K562 (cell line): ENCODE measurements at regions not wholly inside any gene's neighbourhood (a gene's known extent, or its start where the extent isn't known, plus 50 kb on each side); places are given as distances from the start of the nearest gene placed in this dataset.

Source experiments
- ATAC-seq: fragments of 200-7000 bp; cut with Tn5 transposase; 3 replicates; pipeline ENCODE4 v1.9.1; 2020; ENCODE audit warnings: moderate library complexity
- BruUV-seq: library from RNA; stranded (reverse); fragments of 400-500 nt; replicated peaks from 2 replicates; lab custom pipeline; 2021; lab: Mats Ljungman, UMichigan
- CTCF ChIA-PET: fragments of 300-600 bp; formaldehyde crosslinking; extraction: SDS; loops from one replicate; lab custom pipeline; 2021; ENCODE audit warnings: low intra/inter-chr PET ratio; lab: Yijun Ruan, JAX
- POLR2A ChIA-PET: fragments of 300-600, 350-650 bp; sonication (Branson Sonifier 250); formaldehyde crosslinking; extraction: SDS; loops from one replicate; lab custom pipeline; 2021; ENCODE audit warnings: antibody characterized with exemption, inconsistent platforms; lab: Yijun Ruan, JAX
- DNase-seq, 4 experiments: peaks; one replicate each; pipeline versions ENCODE4 v3.0.0 to v3.0.0-alpha.2; 2011 to 2018; ENCODE audit warnings: low spot score in 3 of 4, mixed read lengths in 3 of 4; ENCODE audit errors: extremely low read depth in 1 of 4
- FAIRE-seq: peaks from 2 replicates; lab custom pipeline; 2011; peaks lifted over from hg19 to GRCh38; lab: Jason Lieb, UNC
- H2AFZ ChIP-seq: 2 replicates; pipeline ENCODE4 v1.6.0; 2011; ENCODE audit warnings: low read depth, low read length, control low read depth, inconsistent platforms
- H3K27ac ChIP-seq: fragments of 200-600 bp; 3 replicates; pipeline ENCODE4 v1.8.0; 2011; ENCODE audit warnings: low read depth, mild to moderate bottlenecking, control low read depth, inconsistent platforms, low read length, moderate library complexity, mixed read lengths; ENCODE audit errors: extremely low read depth
- H3K27me3 ChIP-seq, 2 experiments: fragments of 300-600 bp in 1 of 2; 2 replicates in 1 of 2; 3 replicates in 1 of 2; pipeline versions ENCODE4 v1.6.0 to v1.8.0; 2011; ENCODE audit warnings: inconsistent platforms in 2 of 2, low read length in 2 of 2, mild to moderate bottlenecking in 1 of 2, mixed read lengths in 1 of 2, moderate library complexity in 1 of 2; ENCODE audit not compliant: control insufficient read depth in 2 of 2, insufficient read depth in 2 of 2
- H3K36me3 ChIP-seq: fragments of 300-600 bp; 3 replicates; pipeline ENCODE4 v1.8.0; 2011; ENCODE audit warnings: mild to moderate bottlenecking, low read length, inconsistent platforms; ENCODE audit not compliant: control insufficient read depth, insufficient read depth
- H3K4me1 ChIP-seq, 2 experiments: fragments of 200-600 bp in 1 of 2; replicated peaks in 1 of 2; 2 replicates in 1 of 2; 3 replicates in 1 of 2; pipeline versions ENCODE4 v1.5.1 to v1.8.0; 2011; ENCODE audit warnings: inconsistent platforms in 2 of 2, low read length in 2 of 2, mild to moderate bottlenecking in 1 of 2, mixed read lengths in 1 of 2, moderate library complexity in 1 of 2; ENCODE audit not compliant: control insufficient read depth in 2 of 2, insufficient read depth in 2 of 2
- H3K4me2 ChIP-seq: 2 replicates; pipeline ENCODE4 v1.6.1; 2011; ENCODE audit warnings: low read length, control low read depth, inconsistent platforms, mixed read lengths; ENCODE audit not compliant: insufficient read depth
- H3K4me3 ChIP-seq: fragments of 200-600 bp; sonication (generic), shearing (Covaris generic); 2 replicates; pipeline ENCODE4 v1.5.1; 2016; ENCODE audit warnings: control low read depth, inconsistent platforms
- H3K79me2 ChIP-seq: fragments of 200-600 bp; 3 replicates; pipeline ENCODE4 v1.8.0; 2011; ENCODE audit warnings: low read length, inconsistent platforms; ENCODE audit not compliant: control insufficient read depth, insufficient read depth
- H3K9ac ChIP-seq, 2 experiments: 2 replicates each; pipeline versions ENCODE4 v1.6.0 to v1.6.1; 2011; ENCODE audit warnings: low read depth in 2 of 2, low read length in 2 of 2, control low read depth in 1 of 2, inconsistent platforms in 1 of 2, mild to moderate bottlenecking in 1 of 2, mixed read lengths in 1 of 2; ENCODE audit not compliant: insufficient read depth in 1 of 2
- H3K9me1 ChIP-seq: one replicate; pipeline ENCODE4 v1.6.0; 2011; ENCODE audit warnings: inconsistent platforms, mild to moderate bottlenecking, low read length, moderate library complexity; ENCODE audit not compliant: control insufficient read depth, insufficient read depth
- H3K9me3 ChIP-seq: replicated peaks from 2 replicates; pipeline ENCODE4 v1.5.1; 2011; ENCODE audit warnings: low read depth, low read length, inconsistent platforms; ENCODE audit not compliant: control insufficient read depth, insufficient read depth
- H4K20me1 ChIP-seq: replicated peaks from 2 replicates; pipeline ENCODE4 v1.6.1; 2011; ENCODE audit warnings: low read length, inconsistent platforms, mixed read lengths; ENCODE audit not compliant: control insufficient read depth, insufficient read depth
- ARID2 ChIP-seq: fragments of 450-650 bp; IDR thresholded peaks from 2 replicates; pipeline ENCODE4 v1.6.1; 2017; ENCODE audit warnings: antibody characterized with exemption, mild to moderate bottlenecking
- BACH1 ChIP-seq: fragments of 200-800 bp; sonication (Bioruptor generic); IDR thresholded peaks from 2 replicates; pipeline ENCODE4 v1.6.1; 2016; ENCODE audit warnings: missing genetic modification characterization, missing compliant biosample characterization
- FOXJ3 ChIP-seq: sonication (generic); formaldehyde crosslinking; IDR thresholded peaks from 2 replicates; pipeline ENCODE4 v1.4.0; 2020; ENCODE audit warnings: mild to moderate bottlenecking, missing genetic modification reagents
- GABPB1 ChIP-seq: sonication (generic); formaldehyde crosslinking; IDR thresholded peaks from 2 replicates; pipeline ENCODE4 v1.8.0; 2022; ENCODE audit warnings: mild to moderate bottlenecking, missing genetic modification reagents
- HDAC2 ChIP-seq: fragments of 450-650 bp; IDR thresholded peaks from 2 replicates; pipeline ENCODE4 v1.6.1; 2016; ENCODE audit warnings: mild to moderate bottlenecking
- HDAC8 ChIP-seq: fragments of 450-650 bp; IDR thresholded peaks from 2 replicates; pipeline ENCODE4 v1.6.1; 2016; ENCODE audit warnings: mild to moderate bottlenecking, missing genetic modification characterization, moderate library complexity, missing compliant biosample characterization
- MEF2A ChIP-seq: IDR thresholded peaks from 2 replicates; pipeline ENCODE4 v1.6.1; 2011; ENCODE audit warnings: low read depth, mild to moderate bottlenecking, low read length, moderate library complexity; ENCODE audit not compliant: control insufficient read depth
- MEF2D ChIP-seq: conservative IDR thresholded peaks from 2 replicates; pipeline ENCODE4 v1.6.1; 2016; ENCODE audit warnings: low read depth, missing genetic modification characterization, missing compliant biosample characterization
- NFIC ChIP-seq: fragments of 450-650 bp; IDR thresholded peaks from 2 replicates; pipeline ENCODE4 v1.6.1; 2017; ENCODE audit warnings: mild to moderate bottlenecking, inconsistent platforms
- PCBP2 ChIP-seq: fragments of 200-400 bp; formaldehyde crosslinking; IDR thresholded peaks from 2 replicates; pipeline ENCODE4 v1.6.1; 2018; ENCODE audit warnings: low read length, low read depth, mild to moderate bottlenecking, moderate library complexity; ENCODE audit not compliant: poor library complexity, severe bottlenecking
- SREBF2 ChIP-seq: sonication (generic); formaldehyde crosslinking; IDR thresholded peaks from 2 replicates; pipeline ENCODE4 v1.4.0; 2020; ENCODE audit warnings: mild to moderate bottlenecking, missing genetic modification reagents
- SRSF7 ChIP-seq: fragments of 200-400 bp; formaldehyde crosslinking; optimal IDR thresholded peaks from 2 replicates; pipeline ENCODE3; 2017; ENCODE audit warnings: mild to moderate bottlenecking, low read depth, low read length
- TAF9B ChIP-seq: fragments of 450-650 bp; IDR thresholded peaks from 2 replicates; pipeline ENCODE4 v1.6.1; 2018; ENCODE audit warnings: mild to moderate bottlenecking; ENCODE audit not compliant: partially characterized antibody
- TFAM ChIP-seq: fragments of 250-450 bp; sonication (Bioruptor Pico); conservative IDR thresholded peaks from 2 replicates; pipeline ENCODE4 v1.5.0; 2021; ENCODE audit warnings: mild to moderate bottlenecking, moderate library complexity
- ZNF239 ChIP-seq: fragments of 250-450 bp; sonication (Bioruptor Pico); IDR thresholded peaks from 2 replicates; pipeline ENCODE4 v1.4.0; 2020; ENCODE audit warnings: mild to moderate bottlenecking
- ZNF324 ChIP-seq: fragments of 250-450 bp; sonication (Bioruptor Pico); IDR thresholded peaks from 2 replicates; pipeline ENCODE4 v1.4.0; 2020; ENCODE audit warnings: mild to moderate bottlenecking
- ZNF644 ChIP-seq: fragments of 200-800 bp; sonication (Bioruptor generic); IDR thresholded peaks from 2 replicates; pipeline ENCODE4 v1.6.1; 2016; ENCODE audit warnings: low read depth, missing genetic modification characterization, missing compliant biosample characterization
- ZNF668 ChIP-seq: fragments of 250-450 bp; sonication (Bioruptor Pico); IDR thresholded peaks from 2 replicates; pipeline ENCODE4 v1.8.0; 2022; ENCODE audit warnings: mild to moderate bottlenecking, inconsistent platforms
- WGBS: fragments of 100-300 bp; shearing (Covaris generic); methylation state at CpG from one replicate; pipeline ENCODE4 v1.1.6; 2016; ENCODE audit warnings: low coverage, mixed read lengths; ENCODE audit not compliant: insufficient coverage; ENCODE audit errors: missing lambda C conversion rate; 5-methylcytosine and 5-hydroxymethylcytosine counted together
- in situ Hi-C: fragments of 300-500 bp; cut with MboI; formaldehyde crosslinking; loops from 4 replicates; pipeline ENCODE4 v1.15.0; 2018; ENCODE audit warnings: inconsistent platforms, mixed read lengths
- intact Hi-C: fragments of 100-400 bp; cut with micrococcal nuclease; formaldehyde crosslinking; loops from 2 replicates; pipeline ENCODE4 v1.14.2; 2022
- TF ChIP-seq, protein P1 (sequence below): fragments of 250-450 bp; sonication (Bioruptor Pico); IDR thresholded peaks from 2 replicates; pipeline ENCODE4 v1.5.0; 2021; ENCODE audit warnings: mild to moderate bottlenecking, borderline replicate concordance
- TF ChIP-seq, protein P2 (sequence below): IDR thresholded peaks from 2 replicates; pipeline ENCODE4 v1.6.1; 2014; ENCODE audit warnings: antibody characterized with exemption
- TF ChIP-seq, protein P3 (sequence below): fragments of 250-450 bp; sonication (Bioruptor Pico); IDR thresholded peaks from 2 replicates; pipeline ENCODE4 v1.5.0; 2021

DNA sequence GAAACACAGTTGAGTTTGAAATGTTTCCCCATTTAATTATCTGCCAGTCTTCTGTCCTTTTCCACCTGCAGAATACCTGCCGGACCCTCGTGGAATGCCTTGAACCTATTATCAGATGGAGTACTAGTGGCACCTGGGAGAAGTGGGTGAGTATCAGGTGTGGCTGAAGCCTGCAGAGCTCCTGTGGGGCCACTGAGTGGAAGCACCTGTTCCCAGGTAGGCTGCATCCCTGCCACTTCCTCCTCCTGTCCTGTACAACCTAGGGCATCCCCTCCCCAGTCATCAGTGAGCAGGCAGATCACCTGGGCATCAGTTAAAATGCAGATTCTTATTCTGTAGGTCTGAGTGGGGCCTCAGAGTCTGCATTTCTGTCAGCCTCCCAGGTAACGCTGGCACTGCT lies 80.8 kb upstream of the BZW1 start (continued):
- TF ChIP-seq ZNF239 = no peak
- TF ChIP-seq ZNF644 = no peak

DNA sequence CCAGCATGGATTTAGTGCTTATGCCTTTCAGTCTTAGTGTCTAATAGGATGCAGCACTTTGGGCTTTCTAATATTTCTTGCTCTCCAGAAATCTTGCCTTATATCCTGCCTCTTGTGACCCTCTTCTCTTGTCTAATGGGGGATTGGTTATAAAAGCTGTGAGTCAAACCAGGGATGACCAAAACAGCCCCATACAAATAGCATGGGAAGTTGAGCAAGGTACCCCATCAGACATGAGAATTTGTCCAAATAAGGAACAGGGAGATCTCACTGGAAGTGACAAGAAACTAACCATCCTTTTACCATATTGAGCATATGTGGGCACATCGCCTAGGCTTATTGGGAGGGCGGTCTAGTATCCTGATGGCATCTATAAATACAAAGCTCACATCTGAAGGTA lies 78.8 kb upstream of the BZW1 start:
- Histone ChIP-seq H3K9ac (no peak overlapping the region), H2AFZ (no peak overlapping the region), H3K4me2 (no peak overlapping the region), H3K79me2 (no peaks in the 10 kb centered on the region), H3K4me3 (no peak overlapping the region), H3K4me1 (no peaks in the 10 kb centered on the region), H3K36me3 (no peaks in the 10 kb centered on the region), H3K9me1 (no peaks in the 10 kb centered on the region), H3K27me3 (peaks cover 0 to 5% of the 10 kb centered on the region in 2 experiments; a peak in 2 of 5 replicates), H4K20me1 (no peaks in the 10 kb centered on the region), H3K27ac (no peak overlapping the region), H3K9me3 (no peaks in the 10 kb centered on the region)
- POLR2A ChIA-PET = no interaction called here
- TF ChIP-seq TFAM (CRISPR knock-in tag) (no peak), PCBP2 (no peak), SRSF7 (no peak), HDAC8 (tag) (no peak), ZNF324 (CRISPR knock-in tag) (no peak), TAF9B (no peak), ARID2 (no peak), SREBF2 (no peak), MEF2D (no peak), GABPB1 (CRISPR knock-in tag) (no peak), MEF2A (no peak), FOXJ3 (CRISPR knock-in tag) (no peak), HDAC2 (no peak), ZNF668 (CRISPR knock-in tag) (no peak), NFIC (no peak), BACH1 (no peak)
- TF ChIP-seq, protein P1, sequence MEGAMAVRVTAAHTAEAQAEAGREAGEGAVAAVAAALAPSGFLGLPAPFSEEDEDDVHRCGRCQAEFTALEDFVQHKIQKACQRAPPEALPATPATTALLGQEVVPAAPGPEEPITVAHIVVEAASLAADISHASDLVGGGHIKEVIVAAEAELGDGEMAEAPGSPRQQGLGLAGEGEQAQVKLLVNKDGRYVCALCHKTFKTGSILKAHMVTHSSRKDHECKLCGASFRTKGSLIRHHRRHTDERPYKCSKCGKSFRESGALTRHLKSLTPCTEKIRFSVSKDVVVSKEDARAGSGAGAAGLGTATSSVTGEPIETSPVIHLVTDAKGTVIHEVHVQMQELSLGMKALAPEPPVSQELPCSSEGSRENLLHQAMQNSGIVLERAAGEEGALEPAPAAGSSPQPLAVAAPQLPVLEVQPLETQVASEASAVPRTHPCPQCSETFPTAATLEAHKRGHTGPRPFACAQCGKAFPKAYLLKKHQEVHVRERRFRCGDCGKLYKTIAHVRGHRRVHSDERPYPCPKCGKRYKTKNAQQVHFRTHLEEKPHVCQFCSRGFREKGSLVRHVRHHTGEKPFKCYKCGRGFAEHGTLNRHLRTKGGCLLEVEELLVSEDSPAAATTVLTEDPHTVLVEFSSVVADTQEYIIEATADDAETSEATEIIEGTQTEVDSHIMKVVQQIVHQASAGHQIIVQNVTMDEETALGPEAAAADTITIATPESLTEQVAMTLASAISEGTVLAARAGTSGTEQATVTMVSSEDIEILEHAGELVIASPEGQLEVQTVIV (CRISPR knock-in tag) = no peak
- TF ChIP-seq, protein P2, sequence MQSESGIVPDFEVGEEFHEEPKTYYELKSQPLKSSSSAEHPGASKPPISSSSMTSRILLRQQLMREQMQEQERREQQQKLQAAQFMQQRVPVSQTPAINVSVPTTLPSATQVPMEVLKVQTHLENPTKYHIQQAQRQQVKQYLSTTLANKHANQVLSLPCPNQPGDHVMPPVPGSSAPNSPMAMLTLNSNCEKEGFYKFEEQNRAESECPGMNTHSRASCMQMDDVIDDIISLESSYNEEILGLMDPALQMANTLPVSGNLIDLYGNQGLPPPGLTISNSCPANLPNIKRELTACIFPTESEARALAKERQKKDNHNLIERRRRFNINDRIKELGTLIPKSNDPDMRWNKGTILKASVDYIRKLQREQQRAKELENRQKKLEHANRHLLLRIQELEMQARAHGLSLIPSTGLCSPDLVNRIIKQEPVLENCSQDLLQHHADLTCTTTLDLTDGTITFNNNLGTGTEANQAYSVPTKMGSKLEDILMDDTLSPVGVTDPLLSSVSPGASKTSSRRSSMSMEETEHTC = no peak
- TF ChIP-seq, protein P3, sequence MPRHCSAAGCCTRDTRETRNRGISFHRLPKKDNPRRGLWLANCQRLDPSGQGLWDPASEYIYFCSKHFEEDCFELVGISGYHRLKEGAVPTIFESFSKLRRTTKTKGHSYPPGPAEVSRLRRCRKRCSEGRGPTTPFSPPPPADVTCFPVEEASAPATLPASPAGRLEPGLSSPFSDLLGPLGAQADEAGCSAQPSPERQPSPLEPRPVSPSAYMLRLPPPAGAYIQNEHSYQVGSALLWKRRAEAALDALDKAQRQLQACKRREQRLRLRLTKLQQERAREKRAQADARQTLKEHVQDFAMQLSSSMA (CRISPR knock-in tag) = no peak
- intact Hi-C loops (no loop called here), in situ Hi-C loops (no loop called here)
- FAIRE-seq (no peak), ATAC-seq (no peak), DNase-seq (no peak)
- CTCF ChIA-PET = no interaction called here
- 0% methylated on average over 2 of the region's 2 CpGs for WGBS
- BruUV-seq = no TSS peak
